ENCODE measurements at regions not wholly inside any gene's neighbourhood (a gene's known extent, or its start where the extent isn't known, plus 50 kb on each side); places are given as distances from the start of the nearest gene placed in this dataset.
"Not testable (repeated sequence)": the region's sequence is repeated elsewhere in the genome, so short reads cannot be mapped to it uniquely, and the experiment has no call there.

GRCh38 chr7:79709574-79710409 is 256.3 kb upstream of the MAGI2 start:
- DNase-seq: no peak

- no peak for DNase-seq
These were observed 248.6 kb upstream of the MAGI2 start for GRCh38 chr7:79702116-79702515.

DNA sequence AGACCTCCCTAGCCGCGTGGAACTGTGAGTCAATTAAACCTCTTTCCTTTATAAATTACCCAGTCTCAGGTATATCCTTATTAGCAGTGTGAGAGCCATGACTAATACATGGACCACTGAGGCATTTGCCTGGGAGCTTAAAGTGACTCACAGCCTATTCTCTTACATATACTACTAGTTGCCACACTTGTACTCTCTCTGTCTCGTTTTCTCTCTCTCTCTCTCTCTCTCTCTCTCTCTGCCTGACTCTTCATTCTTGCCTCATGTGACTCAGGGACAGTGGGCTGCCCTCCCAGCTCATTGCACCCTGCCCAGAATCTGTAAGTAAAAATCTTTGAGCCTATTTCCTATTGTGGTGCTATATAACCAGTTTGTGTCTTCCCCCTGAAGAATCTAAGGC is 238.5 kb upstream of the MAGI2 start:
- DNase-seq: no peak

DNA sequence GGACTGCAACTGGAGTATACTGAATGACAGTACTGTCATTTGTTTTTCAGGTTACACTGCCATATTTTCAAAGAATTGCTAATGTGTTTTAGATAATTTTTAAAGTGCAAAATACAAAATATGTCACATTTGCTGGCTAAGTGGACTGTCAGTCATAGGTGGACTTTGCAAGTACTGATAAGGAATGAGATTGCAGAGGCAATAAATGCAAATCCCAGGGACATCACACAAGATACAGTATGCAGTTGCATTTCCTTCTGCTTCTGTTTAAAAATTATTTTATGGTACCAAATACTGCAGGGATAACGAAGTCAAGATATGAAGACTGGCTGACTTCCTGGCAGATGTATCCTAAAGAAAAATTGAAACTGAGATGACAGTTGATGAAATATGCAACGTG is 237.6 kb upstream of the MAGI2 start:
- no peak for DNase-seq

GRCh38 chr7:79684384-79684783 is 230.9 kb upstream of the MAGI2 start:
- no peak for DNase-seq

DNA sequence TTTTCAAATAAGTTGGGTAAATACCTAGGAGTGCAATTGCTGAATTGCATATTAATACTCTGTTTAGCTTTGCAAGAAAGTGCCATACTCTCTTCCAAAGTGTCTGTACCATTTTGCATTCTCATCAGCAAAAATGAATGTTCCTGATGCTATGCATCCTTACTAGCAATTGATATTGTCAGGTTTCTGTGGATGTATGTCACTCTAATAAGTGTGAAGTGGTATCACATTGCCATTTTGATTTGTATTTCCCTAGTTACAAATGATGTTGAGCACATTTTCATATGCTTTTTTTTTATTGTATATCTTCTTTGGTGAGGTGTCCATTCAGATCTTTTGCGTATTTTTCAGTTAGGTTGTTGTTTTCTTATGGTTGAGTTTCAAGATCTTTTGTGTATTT is 230.4 kb upstream of the MAGI2 start:
- no peak for DNase-seq

- DNase-seq: no peak
These were observed 229.9 kb upstream of the MAGI2 start for GRCh38 chr7:79683185-79683890.

GRCh38 chr7:79681454-79681853 is 228.0 kb upstream of the MAGI2 start:
- no peak for DNase-seq

- no peak for DNase-seq
These were observed 220.5 kb upstream of the MAGI2 start for GRCh38 chr7:79673969-79674368.

DNA sequence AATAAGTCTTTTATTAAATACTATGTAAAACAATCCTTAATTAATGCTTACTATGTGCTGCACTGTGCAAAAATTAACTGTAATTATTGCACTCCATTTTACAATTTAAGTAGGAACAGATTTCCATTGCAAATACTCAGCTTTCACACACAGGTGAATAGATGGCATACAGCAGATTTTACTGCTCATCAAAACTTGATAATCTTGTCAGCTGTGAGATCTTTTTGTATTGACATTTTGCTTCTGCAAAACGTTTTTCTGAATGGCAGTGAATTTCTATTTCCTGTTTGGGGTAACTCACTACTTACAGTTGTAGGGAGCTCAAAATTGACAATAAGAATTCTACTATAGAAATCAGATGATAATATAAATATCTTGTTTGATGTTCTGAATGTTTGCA is 220.0 kb upstream of the MAGI2 start:
- no peak for DNase-seq

GRCh38 chr7:79668292-79668691 is 214.8 kb upstream of the MAGI2 start:
- no peak for DNase-seq

- DNase-seq: no peak
These were observed 213.0 kb upstream of the MAGI2 start for GRCh38 chr7:79666472-79666871.

DNA sequence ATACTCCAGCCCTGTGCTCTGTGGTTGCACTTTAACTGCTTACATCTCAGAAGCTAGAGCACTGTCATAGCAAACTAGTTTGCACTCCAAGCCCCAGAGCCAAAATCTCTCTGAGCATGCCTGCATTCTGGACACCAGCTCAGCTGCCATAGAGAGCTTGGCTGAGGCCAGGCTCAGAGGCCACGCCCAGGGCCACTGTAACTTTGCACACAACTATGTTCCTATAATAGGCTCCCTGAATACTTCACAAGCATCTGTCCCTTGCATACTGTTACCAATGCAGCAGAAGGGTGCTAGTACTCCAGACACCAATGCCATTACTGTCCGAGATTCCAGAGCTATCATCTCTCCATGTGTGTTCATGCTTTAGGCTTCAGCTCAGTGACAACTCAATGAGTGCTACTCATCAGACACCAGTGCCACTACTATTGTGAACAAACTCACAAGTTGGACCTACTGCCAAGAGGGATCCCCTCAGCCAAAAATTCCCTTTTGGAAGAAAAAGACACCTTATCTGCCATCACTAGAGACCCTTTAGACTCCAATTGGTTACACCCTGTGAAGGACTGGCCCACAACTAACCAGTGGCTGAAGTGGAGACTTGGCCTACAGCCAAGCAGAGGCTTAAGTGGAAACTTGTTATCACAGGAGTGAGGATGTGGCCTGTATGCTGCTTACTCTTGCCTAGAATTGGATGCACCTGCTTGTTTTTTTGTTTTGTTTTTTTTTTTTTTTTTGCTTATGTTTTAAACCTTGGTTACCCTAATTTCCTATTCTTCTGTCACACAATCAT is 211.6 kb upstream of the MAGI2 start:
- DNase-seq: no peak

DNA sequence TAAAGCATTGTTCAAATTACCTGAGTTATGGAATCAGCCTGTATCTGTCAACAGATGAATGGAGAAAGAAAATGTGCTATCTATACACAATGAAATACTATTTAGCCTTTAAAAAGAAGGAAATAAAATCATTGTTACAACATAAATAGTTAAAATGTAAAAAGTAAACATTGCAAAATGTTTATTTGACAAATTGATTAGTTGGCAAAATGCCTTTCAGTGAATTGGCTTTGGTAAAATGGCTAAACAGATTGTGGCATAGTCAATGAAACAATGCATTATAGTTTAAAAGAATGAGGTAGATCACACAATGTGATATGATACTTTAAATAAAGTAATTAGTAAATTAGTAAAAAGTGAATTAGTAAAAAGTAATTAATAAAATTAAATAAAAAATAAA is 204.8 kb upstream of the MAGI2 start:
- no peak for DNase-seq

GRCh38 chr7:79653136-79653631 is 199.7 kb upstream of the MAGI2 start:
- no peak for DNase-seq

DNA sequence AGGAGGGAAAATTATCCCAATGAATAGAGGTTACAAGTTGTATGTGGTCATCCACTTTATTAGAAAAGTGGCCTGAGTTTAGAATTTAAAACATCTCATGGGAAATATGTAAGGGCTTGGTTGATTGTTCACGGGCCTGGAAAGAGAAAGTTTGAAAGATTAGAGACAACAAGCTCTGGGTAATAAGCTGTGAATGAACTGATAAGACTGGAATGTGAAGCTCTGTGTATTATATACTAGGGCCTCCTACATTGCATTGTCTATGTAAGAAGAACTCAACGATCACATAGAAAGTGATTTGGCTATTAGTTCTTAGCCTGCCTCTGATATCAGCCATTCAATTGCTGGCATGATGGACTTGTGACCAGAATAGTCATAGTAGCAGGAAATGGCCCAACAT is 199.2 kb upstream of the MAGI2 start:
- no peak for DNase-seq

DNA sequence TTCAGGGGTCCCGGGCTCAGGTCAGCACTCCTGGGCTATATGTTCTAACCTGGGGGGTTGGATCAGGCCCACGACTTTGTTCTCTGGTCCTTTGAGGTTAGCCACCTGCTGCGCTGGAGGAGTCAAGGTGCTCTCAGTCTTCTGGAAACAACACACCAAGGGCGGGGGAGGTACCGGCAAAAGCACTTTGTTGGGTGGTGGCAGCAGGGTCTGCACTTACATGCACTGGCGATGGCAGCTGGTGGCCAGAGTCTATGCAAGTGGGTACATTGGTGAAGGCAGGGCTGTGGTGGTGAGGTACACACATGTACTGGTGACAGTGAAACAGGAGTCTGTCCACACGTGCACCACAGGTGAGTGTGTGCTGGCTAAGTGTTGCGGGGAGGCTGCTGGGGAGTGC is 194.2 kb upstream of the MAGI2 start:
- no peak for DNase-seq

GRCh38 chr7:79646278-79646677 is 192.8 kb upstream of the MAGI2 start:
- DNase-seq: no peak

DNA sequence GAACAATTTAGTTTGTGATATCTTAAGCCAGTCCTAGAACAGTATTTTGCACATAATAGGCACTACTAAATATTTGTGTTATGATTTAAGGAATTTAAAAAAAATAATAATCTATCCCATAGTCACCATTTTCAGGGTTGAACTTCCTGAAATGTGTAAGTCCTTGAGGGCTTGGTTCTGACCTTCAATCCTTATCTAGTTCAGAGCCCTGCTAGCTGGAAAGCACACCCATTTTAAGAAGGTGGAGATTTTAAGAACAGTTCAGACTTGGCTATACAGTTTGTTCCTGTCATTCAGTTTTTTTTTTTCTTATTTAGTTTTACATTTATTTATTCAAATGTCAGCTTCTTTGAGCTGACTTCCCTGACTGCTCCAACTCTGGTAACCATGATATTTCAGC is 183.4 kb upstream of the MAGI2 start:
- DNase-seq: no peak

DNA sequence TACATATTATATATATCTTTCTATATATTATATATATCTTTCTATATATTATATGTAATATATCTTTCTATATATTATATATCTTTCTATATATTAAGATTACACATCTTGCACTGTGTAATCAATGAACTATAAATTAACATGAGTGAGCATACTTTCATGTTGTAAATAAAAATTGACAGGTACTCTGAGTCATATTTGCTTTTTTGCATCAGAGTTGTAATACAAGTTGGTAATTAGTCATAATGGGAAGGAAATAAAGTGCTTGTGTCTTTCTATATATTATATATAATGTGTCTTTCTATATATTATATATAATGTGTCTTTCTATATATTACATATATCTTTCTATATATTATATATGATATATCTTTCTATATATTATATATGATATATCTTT is 172.5 kb upstream of the MAGI2 start:
- DNase-seq: not testable (repeated sequence)

- no peak for DNase-seq
These were observed 170.9 kb upstream of the MAGI2 start for GRCh38 chr7:79624336-79624735.

DNA sequence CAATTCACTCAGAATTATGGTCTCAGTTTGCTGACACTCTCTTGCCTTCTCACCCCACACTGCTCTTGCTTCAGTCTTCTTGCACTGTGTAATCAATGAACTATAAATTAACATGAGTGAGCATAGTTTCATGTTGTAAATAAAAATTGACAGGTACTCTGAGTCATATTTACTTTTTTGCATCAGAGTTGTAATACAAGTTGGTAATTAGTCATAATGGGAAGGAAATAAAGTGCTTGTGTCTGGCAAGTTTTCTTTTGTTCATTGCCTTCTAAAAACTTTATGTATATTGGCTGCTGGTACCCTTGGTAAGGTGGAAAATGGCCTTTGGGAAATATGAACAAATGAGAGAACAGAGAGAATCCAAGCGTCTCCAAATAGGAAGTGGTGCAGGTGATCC is 169.3 kb upstream of the MAGI2 start:
- no peak for DNase-seq

DNA sequence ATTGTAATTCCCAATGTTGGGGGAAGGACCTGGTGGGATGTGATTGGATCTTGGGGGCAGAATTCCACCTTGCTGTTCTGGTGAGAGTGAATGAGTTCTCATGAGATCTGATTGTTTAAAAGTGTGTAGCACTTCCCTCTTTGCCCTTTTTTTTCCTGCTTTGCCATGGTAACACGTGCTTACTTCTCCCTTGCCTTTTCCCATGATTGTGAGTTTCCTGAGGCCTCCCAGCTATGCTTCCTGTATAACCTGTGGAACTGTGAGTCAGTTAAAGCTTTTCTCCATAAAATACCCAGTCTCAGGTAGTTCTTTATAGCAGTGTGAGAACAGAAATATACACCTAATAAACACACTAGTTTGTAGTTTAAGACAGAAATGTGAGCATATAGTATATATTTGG is 166.8 kb upstream of the MAGI2 start:
- no peak for DNase-seq
